DND-41 (cell line): ENCODE measurements at regions not wholly inside any gene's neighbourhood (a gene's known extent, or its start where the extent isn't known, plus 50 kb on each side); places are given as distances from the start of the nearest gene placed in this dataset.

ENCODE experiments used
- ATAC-seq: fragments of 200-7000 bp; cut with Tn5 transposase; 3 replicates; pipeline ENCODE4 v1.9.1; 2021; ENCODE audit warnings: low read depth; ENCODE audit not compliant: insufficient read depth
- DNase-seq: peaks from one replicate; pipeline ENCODE4 v3.0.0-alpha.2; 2020
- H2AFZ ChIP-seq: 2 replicates; pipeline ENCODE4 v1.6.0; 2012; ENCODE audit warnings: low read depth, low read length
- H3K27ac ChIP-seq: 2 replicates; pipeline ENCODE4 v1.5.1; 2012; ENCODE audit warnings: low read length, inconsistent platforms
- H3K27me3 ChIP-seq: fragments of 200-600 bp; sonication (generic); 2 replicates; pipeline ENCODE4 v1.6.0; 2012; ENCODE audit warnings: low read length, mild to moderate bottlenecking, inconsistent platforms; ENCODE audit not compliant: insufficient read depth, poor library complexity
- H3K36me3 ChIP-seq: 2 replicates; pipeline ENCODE4 v1.5.1; 2012; ENCODE audit warnings: low read length, inconsistent platforms; ENCODE audit not compliant: insufficient read depth
- H3K4me1 ChIP-seq: 2 replicates; pipeline ENCODE4 v1.5.1; 2012; ENCODE audit warnings: mild to moderate bottlenecking, low read length; ENCODE audit not compliant: insufficient read depth
- H3K4me2 ChIP-seq: 2 replicates; pipeline ENCODE4 v1.6.0; 2012; ENCODE audit warnings: mild to moderate bottlenecking, moderate library complexity, low read length, inconsistent platforms; ENCODE audit not compliant: insufficient read depth
- H3K4me3 ChIP-seq, 2 experiments: fragments of 200-600 bp in 1 of 2; shearing (Covaris generic) in 1 of 2; 2 replicates each; pipeline ENCODE4 v1.5.1; 2012 to 2016; ENCODE audit warnings: inconsistent platforms in 2 of 2, low read length in 2 of 2, mild to moderate bottlenecking in 2 of 2, low read depth in 1 of 2, moderate library complexity in 1 of 2
- H3K79me2 ChIP-seq: 2 replicates; pipeline ENCODE4 v1.6.0; 2012; ENCODE audit warnings: low read length, inconsistent platforms; ENCODE audit not compliant: insufficient read depth
- H3K9ac ChIP-seq: 2 replicates; pipeline ENCODE4 v1.6.0; 2012; ENCODE audit warnings: low read depth, mild to moderate bottlenecking, inconsistent platforms, low read length, moderate library complexity
- H3K9me3 ChIP-seq: 2 replicates; pipeline ENCODE4 v1.5.1; 2012; ENCODE audit warnings: low read length, moderate library complexity, mild to moderate bottlenecking, inconsistent platforms; ENCODE audit not compliant: insufficient read depth, severe bottlenecking
- H4K20me1 ChIP-seq: 2 replicates; pipeline ENCODE4 v1.6.0; 2012; ENCODE audit warnings: low read length; ENCODE audit not compliant: insufficient read depth
- EZH2 ChIP-seq: IDR thresholded peaks from 3 replicates; pipeline ENCODE4 v1.6.1; 2012; ENCODE audit warnings: borderline replicate concordance, low read depth, mild to moderate bottlenecking, moderate library complexity, low read length, inconsistent platforms; ENCODE audit not compliant: severe bottlenecking
- TF ChIP-seq, protein P1 (sequence below): IDR thresholded peaks from 2 replicates; pipeline ENCODE4 v1.5.1; 2012; ENCODE audit warnings: borderline replicate concordance, low read length, moderate library complexity, mild to moderate bottlenecking; ENCODE audit not compliant: poor library complexity, severe bottlenecking; ENCODE audit errors: extremely low read depth

GRCh38 chr4:94127707-94128328 is 79.8 kb upstream of the SMARCAD1 start:
- no peaks in the 10 kb centered on the region for H4K20me1 ChIP-seq
- TF ChIP-seq, protein P1, sequence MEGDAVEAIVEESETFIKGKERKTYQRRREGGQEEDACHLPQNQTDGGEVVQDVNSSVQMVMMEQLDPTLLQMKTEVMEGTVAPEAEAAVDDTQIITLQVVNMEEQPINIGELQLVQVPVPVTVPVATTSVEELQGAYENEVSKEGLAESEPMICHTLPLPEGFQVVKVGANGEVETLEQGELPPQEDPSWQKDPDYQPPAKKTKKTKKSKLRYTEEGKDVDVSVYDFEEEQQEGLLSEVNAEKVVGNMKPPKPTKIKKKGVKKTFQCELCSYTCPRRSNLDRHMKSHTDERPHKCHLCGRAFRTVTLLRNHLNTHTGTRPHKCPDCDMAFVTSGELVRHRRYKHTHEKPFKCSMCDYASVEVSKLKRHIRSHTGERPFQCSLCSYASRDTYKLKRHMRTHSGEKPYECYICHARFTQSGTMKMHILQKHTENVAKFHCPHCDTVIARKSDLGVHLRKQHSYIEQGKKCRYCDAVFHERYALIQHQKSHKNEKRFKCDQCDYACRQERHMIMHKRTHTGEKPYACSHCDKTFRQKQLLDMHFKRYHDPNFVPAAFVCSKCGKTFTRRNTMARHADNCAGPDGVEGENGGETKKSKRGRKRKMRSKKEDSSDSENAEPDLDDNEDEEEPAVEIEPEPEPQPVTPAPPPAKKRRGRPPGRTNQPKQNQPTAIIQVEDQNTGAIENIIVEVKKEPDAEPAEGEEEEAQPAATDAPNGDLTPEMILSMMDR = peak; percentile 56
- no peak for TF ChIP-seq EZH2
- no peaks in the 10 kb centered on the region for H3K79me2 ChIP-seq
- H2AFZ ChIP-seq = no peak overlapping the region
- peaks cover 3% of the 10 kb centered on the region for H3K27me3 ChIP-seq
- H3K9me3 ChIP-seq = no peaks in the 10 kb centered on the region
- no peak overlapping the region for H3K9ac ChIP-seq
- DNase-seq = no peak
- no peak overlapping the region for H3K27ac ChIP-seq
- H3K4me2 ChIP-seq = no peak overlapping the region
- no peaks in the 10 kb centered on the region for H3K36me3 ChIP-seq
- H3K4me3 ChIP-seq = no peak overlapping the region
- no peaks in the 10 kb centered on the region for H3K4me1 ChIP-seq
- ATAC-seq = peak; percentile 50; the same call in 1 of the 3 replicates

- TF ChIP-seq, protein P1 = no peak
- no peak for TF ChIP-seq EZH2
- Histone ChIP-seq H4K20me1 (no peaks in the 10 kb centered on the region), H3K36me3 (no peaks in the 10 kb centered on the region), H3K9ac (no peak overlapping the region), H3K4me2 (no peak overlapping the region), H3K27me3 (no peaks in the 10 kb centered on the region), H3K9me3 (no peaks in the 10 kb centered on the region), H3K4me3 (no peak overlapping the region), H3K4me1 (no peaks in the 10 kb centered on the region), H3K79me2 (no peaks in the 10 kb centered on the region), H3K27ac (no peak overlapping the region), H2AFZ (no peak overlapping the region)
- ATAC-seq (no peak), DNase-seq (no peak)
Observed at GRCh38 chr4:94131212-94131611, 76.5 kb upstream of the SMARCAD1 start.

DNA sequence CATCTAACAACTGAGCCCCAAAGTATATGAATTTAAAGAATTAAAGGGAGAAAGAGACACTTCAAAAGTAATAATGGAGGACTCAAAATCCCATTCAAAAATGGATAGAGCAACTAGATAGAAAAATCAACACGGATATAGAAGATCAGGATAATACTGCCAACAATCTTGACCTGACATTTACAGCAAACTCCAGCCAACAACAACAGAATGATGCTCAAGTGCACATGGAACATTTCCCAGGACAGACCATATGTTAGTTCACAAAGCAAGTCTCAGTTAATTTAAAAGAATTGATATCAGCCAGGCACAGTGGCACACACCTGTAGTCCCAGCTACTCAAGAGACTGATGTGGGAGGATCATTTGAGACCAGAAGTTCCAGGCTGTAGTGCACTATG is 72.0 kb upstream of the SMARCAD1 start:
- Histone ChIP-seq H3K4me1 (no peaks in the 10 kb centered on the region), H3K9ac (no peak overlapping the region), H3K4me3 (no peak overlapping the region), H3K9me3 (no peaks in the 10 kb centered on the region), H3K27me3 (no peaks in the 10 kb centered on the region), H3K79me2 (no peaks in the 10 kb centered on the region), H3K4me2 (no peak overlapping the region), H4K20me1 (no peaks in the 10 kb centered on the region), H3K36me3 (no peaks in the 10 kb centered on the region), H2AFZ (no peak overlapping the region), H3K27ac (no peak overlapping the region)
- TF ChIP-seq, protein P1 = no peak
- TF ChIP-seq EZH2 = no peak
- DNase-seq (no peak), ATAC-seq (no peak)
